IMR-90 (cell line): ENCODE measurements at regions not wholly inside any gene's neighbourhood (a gene's known extent, or its start where the extent isn't known, plus 50 kb on each side); places are given as distances from the start of the nearest gene placed in this dataset.

Experiments used
- ATAC-seq: fragments of 200-7000 bp; cut with Tn5 transposase; 2 replicates; pipeline ENCODE4 v1.9.1; 2020; ENCODE audit warnings: low read depth, mild to moderate bottlenecking, moderate library complexity
- BruUV-seq: library from RNA; stranded (reverse); fragments of 400-500 nt; replicated peaks from 2 replicates; lab custom pipeline; 2021; lab: Mats Ljungman, UMichigan
- CTCF ChIA-PET: fragments of 300-600 bp; formaldehyde crosslinking; extraction: SDS; loops from one replicate; lab custom pipeline; 2021; ENCODE audit warnings: antibody characterized with exemption; lab: Yijun Ruan, JAX
- POLR2A ChIA-PET: fragments of 300-600 bp; sonication (Branson Sonifier 250); formaldehyde crosslinking; loops from one replicate; lab custom pipeline; 2022; ENCODE audit warnings: antibody characterized with exemption; ENCODE audit not compliant: unreplicated experiment; lab: Charles Lee
- DNase-seq: peaks from one replicate; pipeline ENCODE4 v3.0.0; 2013
- H2AFZ ChIP-seq: replicated peaks from 2 replicates; pipeline ENCODE3; 2013; ENCODE audit warnings: low read length, mild to moderate bottlenecking; ENCODE audit not compliant: poor library complexity
- H2AK5ac ChIP-seq: 2 replicates; pipeline ENCODE4 v1.6.1; 2013; ENCODE audit warnings: low read depth, low read length, inconsistent platforms
- H2AK9ac ChIP-seq: replicated peaks from 2 replicates; pipeline ENCODE3; 2013; ENCODE audit warnings: mild to moderate bottlenecking, low read depth, low read length, moderate library complexity; ENCODE audit not compliant: poor library complexity
- H2BK120ac ChIP-seq: 2 replicates; pipeline ENCODE4 v1.6.1; 2013; ENCODE audit warnings: low read depth, low read length, inconsistent platforms
- H2BK15ac ChIP-seq: 3 replicates; pipeline ENCODE4 v1.6.1; 2013; ENCODE audit warnings: low read depth, low read length, inconsistent platforms
- H2BK20ac ChIP-seq: 2 replicates; pipeline ENCODE4 v1.6.1; 2013; ENCODE audit warnings: low read depth, mild to moderate bottlenecking, inconsistent platforms, low read length, moderate library complexity
- H2BK5ac ChIP-seq: 2 replicates; pipeline ENCODE4 v1.6.1; 2013; ENCODE audit warnings: mild to moderate bottlenecking, low read depth, low read length, inconsistent platforms; ENCODE audit not compliant: poor library complexity, severe bottlenecking
- H3K14ac ChIP-seq: replicated peaks from 2 replicates; pipeline ENCODE4 v1.6.1; 2013; ENCODE audit warnings: low read depth, low read length, inconsistent platforms
- H3K18ac ChIP-seq: 2 replicates; pipeline ENCODE4 v1.6.1; 2013; ENCODE audit warnings: low read depth, low read length, control low read depth
- H3K23ac ChIP-seq: 2 replicates; pipeline ENCODE4 v1.6.1; 2013; ENCODE audit warnings: low read depth, low read length, inconsistent platforms
- H3K27ac ChIP-seq: 2 replicates; pipeline ENCODE4 v1.5.1; 2013; ENCODE audit warnings: mild to moderate bottlenecking, control low read depth, low read length; ENCODE audit not compliant: insufficient read depth
- H3K27me3 ChIP-seq: 2 replicates; pipeline ENCODE4 v1.6.1; 2013; ENCODE audit warnings: low read length; ENCODE audit not compliant: control insufficient read depth, insufficient read depth
- H3K36me3 ChIP-seq: 2 replicates; pipeline ENCODE4 v1.6.1; 2013; ENCODE audit warnings: low read length, mixed read lengths; ENCODE audit not compliant: control insufficient read depth, insufficient read depth
- H3K4ac ChIP-seq: 2 replicates; pipeline ENCODE4 v1.6.1; 2013; ENCODE audit warnings: low read depth, low read length, inconsistent platforms
- H3K4me1 ChIP-seq: 2 replicates; pipeline ENCODE4 v1.6.1; 2013; ENCODE audit warnings: low read length, mixed read lengths; ENCODE audit not compliant: control insufficient read depth, insufficient read depth
- H3K4me2 ChIP-seq: 2 replicates; pipeline ENCODE4 v1.6.1; 2013; ENCODE audit warnings: low read depth, mild to moderate bottlenecking, control low read depth, low read length, moderate library complexity
- H3K4me3 ChIP-seq: 2 replicates; pipeline ENCODE4 v1.5.1; 2013; ENCODE audit warnings: low read depth, mild to moderate bottlenecking, control low read depth, low read length, moderate library complexity; ENCODE audit not compliant: insufficient read depth
- H3K56ac ChIP-seq: 2 replicates; pipeline ENCODE4 v1.6.1; 2013; ENCODE audit warnings: low read length, inconsistent platforms; ENCODE audit not compliant: insufficient read depth; ENCODE audit errors: extremely low read depth
- H3K79me1 ChIP-seq, 2 experiments: 2 replicates each; pipeline ENCODE4 v1.6.1; 2013; ENCODE audit warnings: low read length in 2 of 2, inconsistent platforms in 1 of 2, low read depth in 1 of 2
- H3K9ac ChIP-seq: 2 replicates; pipeline ENCODE4 v1.6.1; 2013; ENCODE audit warnings: low read depth, low read length, control low read depth
- H3K9me1 ChIP-seq: 2 replicates; pipeline ENCODE4 v1.6.1; 2013; ENCODE audit warnings: low read length, inconsistent platforms; ENCODE audit not compliant: insufficient read depth
- H3K9me3 ChIP-seq: 2 replicates; pipeline ENCODE4 v1.6.1; 2013; ENCODE audit warnings: low read length; ENCODE audit not compliant: control insufficient read depth, insufficient read depth
- H4K20me1 ChIP-seq: 2 replicates; pipeline ENCODE4 v1.6.1; 2013; ENCODE audit warnings: low read length, inconsistent platforms; ENCODE audit not compliant: insufficient read depth
- H4K5ac ChIP-seq: 2 replicates; pipeline ENCODE4 v1.6.1; 2013; ENCODE audit warnings: mild to moderate bottlenecking, low read depth, low read length, control low read depth
- H4K8ac ChIP-seq, 2 experiments: 2 replicates each; pipeline ENCODE4 v1.6.1; 2013; ENCODE audit warnings: low read depth in 2 of 2, low read length in 2 of 2, control low read depth in 1 of 2, inconsistent platforms in 1 of 2
- H4K91ac ChIP-seq: 2 replicates; pipeline ENCODE4 v1.6.1; 2013; ENCODE audit warnings: low read depth, low read length, inconsistent platforms; ENCODE audit not compliant: insufficient read depth
- CEBPB ChIP-seq: IDR thresholded peaks from 2 replicates; pipeline ENCODE4 v1.6.1; 2012; ENCODE audit warnings: low read depth, low read length, improper control_type of control experiment
- ELK1 ChIP-seq: fragments of 150-350 bp; IDR thresholded peaks from 2 replicates; pipeline ENCODE4 v1.6.1; 2016; ENCODE audit warnings: low read depth, mild to moderate bottlenecking, low read length, moderate library complexity, borderline replicate concordance
- FOS ChIP-seq: fragments of 150-350 bp; IDR thresholded peaks from 2 replicates; pipeline ENCODE4 v1.6.1; 2016; ENCODE audit warnings: low read depth, low read length
- MAFK ChIP-seq: IDR thresholded peaks from 2 replicates; pipeline ENCODE4 v1.6.1; 2012; ENCODE audit warnings: low read depth, low read length, improper control_type of control experiment
- MXI1 ChIP-seq: IDR thresholded peaks from 2 replicates; pipeline ENCODE4 v1.6.1; 2012; ENCODE audit warnings: low read depth, mild to moderate bottlenecking, low read length, moderate library complexity, borderline replicate concordance
- POLR2A ChIP-seq: IDR thresholded peaks from 2 replicates; pipeline ENCODE4 v1.6.1; 2012; ENCODE audit warnings: mild to moderate bottlenecking, low read depth, low read length
- RAD21 ChIP-seq: IDR thresholded peaks from 2 replicates; pipeline ENCODE4 v1.6.1; 2012; ENCODE audit warnings: low read length, improper control_type of control experiment
- WGBS, 2 experiments: methylation state at CpG; one replicate each; pipeline versions ENCODE4 v1.1.5 to v1.1.7; 2013; ENCODE audit warnings: missing lambda C conversion rate in 2 of 2; ENCODE audit not compliant: insufficient read length in 1 of 2; ENCODE audit errors: extremely low coverage in 2 of 2; 5-methylcytosine and 5-hydroxymethylcytosine counted together
- dilution Hi-C: fragments of 300-500 bp; cut with HindIII; formaldehyde crosslinking; loops from one replicate; pipeline ENCODE4 v1.14.3; 2018; ENCODE audit warnings: low sequenced_read_pairs; ENCODE audit not compliant: unreplicated experiment
- in situ Hi-C: fragments of 300-500 bp; cut with MboI; formaldehyde crosslinking; loops from 3 replicates; pipeline ENCODE4 v1.14.3; 2019; ENCODE audit warnings: low sequenced_read_pairs, inconsistent platforms, mixed read lengths
- intact Hi-C: fragments of 100-400 bp; cut with micrococcal nuclease; formaldehyde crosslinking; loops from 2 replicates; pipeline ENCODE4 v1.10.0; 2022

GRCh38 chr16:86862595-86863280 is 284.4 kb downstream of the FOXL1 start:
- Histone ChIP-seq H3K79me1 (no peaks in the 10 kb centered on the region), H3K23ac (no peak overlapping the region), H3K4me1 (peaks cover 10% of the 10 kb centered on the region; the same call in 1 of the 2 replicates), H3K9ac (no peak overlapping the region), H3K27ac (no peak overlapping the region), H3K56ac (no peak overlapping the region), H3K9me3 (no peaks in the 10 kb centered on the region), H3K27me3 (no peaks in the 10 kb centered on the region), H3K9me1 (peaks cover 1% of the 10 kb centered on the region), H3K4me2 (no peak overlapping the region), H4K20me1 (no peaks in the 10 kb centered on the region), H4K8ac (no peak overlapping the region), H2AFZ (peak overlapping the region; percentile 0), H2BK15ac (no peak overlapping the region), H4K91ac (no peak overlapping the region), H3K14ac (no peak overlapping the region), H4K5ac (no peak overlapping the region), H3K4me3 (no peak overlapping the region), H3K18ac (no peak overlapping the region), H2BK20ac (no peak overlapping the region), H3K36me3 (no peaks in the 10 kb centered on the region), H2AK5ac (no peak overlapping the region), H3K4ac (no peak overlapping the region), H2BK120ac (no peak overlapping the region), H2BK5ac (no peak overlapping the region), H2AK9ac (no peak overlapping the region)
- DNase-seq (peak; percentile 11), ATAC-seq (no peak)
- dilution Hi-C loops (no loop called here), intact Hi-C loops (no loop called here), in situ Hi-C loops (no loop called here)
- no peak for TF ChIP-seq RAD21
- no peak for TF ChIP-seq MAFK
- no peak for TF ChIP-seq CEBPB
- no peak for TF ChIP-seq ELK1
- TF ChIP-seq FOS = no peak
- TF ChIP-seq POLR2A = no peak
- TF ChIP-seq MXI1 = no peak
- CTCF ChIA-PET = no interaction called here
- no TSS peak for BruUV-seq
- POLR2A ChIA-PET = no interaction called here
- 71% methylated on average over 9 of the region's 14 CpGs; no CpG with 5 or more reads in 1 of the 2 experiments for WGBS, 2 experiments
